CD4-positive, alpha-beta T cell (primary cell): ENCODE measurements at regions not wholly inside any gene's neighbourhood (a gene's known extent, or its start where the extent isn't known, plus 50 kb on each side); places are given as distances from the start of the nearest gene placed in this dataset.

Experiments
- ATAC-seq: fragments of 200-7000 bp; cut with Tn5 transposase; one replicate; pipeline ENCODE4 v1.10.0; 2022; ENCODE audit warnings: mild to moderate bottlenecking; ENCODE audit not compliant: poor library complexity
- CTCF ChIA-PET: fragments of 350-600 bp; sonication (Branson Sonifier 250); formaldehyde crosslinking; loops from one replicate; lab custom pipeline; 2021; ENCODE audit warnings: antibody characterized with exemption, inconsistent platforms; lab: Charles Lee
- POLR2A ChIA-PET: fragments of 350-600 bp; sonication (Branson Sonifier 250); formaldehyde crosslinking; loops from one replicate; lab custom pipeline; 2021; ENCODE audit warnings: antibody characterized with exemption, inconsistent platforms; lab: Charles Lee
- DNase-seq, 14 experiments: peaks; one replicate each; pipeline ENCODE4 v3.0.0-alpha.2; 2013 to 2020; ENCODE audit warnings: mixed read lengths in 2 of 14
- H3K27ac ChIP-seq, 2 donors: one replicate each; pipeline versions ENCODE4 v1.5.1 to v1.7.0; 2013; ENCODE audit warnings: low read length in 2 of 2, low read depth in 1 of 2, mild to moderate bottlenecking in 1 of 2
- H3K27me3 ChIP-seq, 2 experiments: 1 replicate in 1 of 2; 2 replicates in 1 of 2; pipeline versions ENCODE4 v1.6.1 to v1.7.0; 2013; ENCODE audit warnings: low read length in 2 of 2, control low read depth in 1 of 2, mild to moderate bottlenecking in 1 of 2, moderate library complexity in 1 of 2; ENCODE audit not compliant: insufficient read depth in 2 of 2, control insufficient read depth in 1 of 2
- H3K36me3 ChIP-seq: one replicate; pipeline ENCODE4 v1.6.1; 2013; ENCODE audit warnings: low read length, control low read depth; ENCODE audit not compliant: insufficient read depth
- H3K4me1 ChIP-seq: one replicate; pipeline ENCODE4 v1.6.1; 2013; ENCODE audit warnings: low read length, control low read depth; ENCODE audit not compliant: insufficient read depth
- H3K4me3 ChIP-seq: one replicate; pipeline ENCODE4 v1.5.1; 2013; ENCODE audit warnings: mild to moderate bottlenecking, low read length, moderate library complexity
- H3K9me3 ChIP-seq, 2 experiments: 1 replicate in 1 of 2; 2 replicates in 1 of 2; pipeline versions ENCODE4 v1.6.1 to v1.7.0; 2013; ENCODE audit warnings: low read length in 2 of 2, mild to moderate bottlenecking in 2 of 2, control low read depth in 1 of 2, moderate library complexity in 1 of 2; ENCODE audit not compliant: control insufficient read depth in 1 of 2, insufficient read depth in 1 of 2
- H3K27ac Mint-ChIP-seq: one replicate; pipeline ENCODE4 v1.8.0; 2020; ENCODE audit warnings: mixed read lengths
- H3K27me3 Mint-ChIP-seq: one replicate; pipeline ENCODE4 v1.8.0; 2021; ENCODE audit warnings: mixed read lengths
- H3K36me3 Mint-ChIP-seq: one replicate; pipeline ENCODE4 v1.8.0; 2021; ENCODE audit warnings: low read depth, mixed read lengths
- H3K4me1 Mint-ChIP-seq: one replicate; pipeline ENCODE4 v1.8.0; 2021; ENCODE audit warnings: low read depth, mixed read lengths
- H3K4me3 Mint-ChIP-seq: one replicate; pipeline ENCODE4 v1.8.0; 2020; ENCODE audit warnings: mild to moderate bottlenecking, mixed read lengths
- H3K9me3 Mint-ChIP-seq: one replicate; pipeline ENCODE4 v1.8.0; 2020; ENCODE audit warnings: mixed read lengths
- CTCF ChIP-seq: fragments of 200-600 bp; IDR thresholded peaks from one replicate; pipeline ENCODE4 v1.8.0; 2022; ENCODE audit warnings: antibody characterized with exemption, mild to moderate bottlenecking
- intact Hi-C, 2 experiments: fragments of 100-400 bp; cut with DNase I in 1 of 2; cut with micrococcal nuclease in 1 of 2; formaldehyde crosslinking; loops; one replicate each; pipeline versions ENCODE4 v1.15.1 to v1.9.0; 2023 to 2025; cut with DNase I, micrococcal nuclease

GRCh38 chr20:48162621-48163020 lies 377.3 kb upstream of the SULF2 start:
- no peaks in the 10 kb centered on the region for H3K9me3 Mint-ChIP-seq
- DNase-seq = no peak
- H3K4me3 Mint-ChIP-seq = no peak overlapping the region
- TF ChIP-seq CTCF = no peak
- peaks cover 6% of the 10 kb centered on the region for H3K27me3 Mint-ChIP-seq
- POLR2A ChIA-PET = no interaction called here
- no peaks in the 10 kb centered on the region for H3K4me1 Mint-ChIP-seq
- no peak for ATAC-seq
- CTCF ChIA-PET = no interaction called here
- intact Hi-C loops = no loop called here
- Histone ChIP-seq H3K27ac (no peak overlapping the region), H3K27me3 (no peaks in the 10 kb centered on the region), H3K4me3 (no peak overlapping the region), H3K4me1 (no peaks in the 10 kb centered on the region), H3K36me3 (no peaks in the 10 kb centered on the region), H3K9me3 (no peaks in the 10 kb centered on the region)
- no peaks in the 10 kb centered on the region for H3K36me3 Mint-ChIP-seq
- no peak overlapping the region for H3K27ac Mint-ChIP-seq

- no peaks in the 10 kb centered on the region for H3K36me3 ChIP-seq
- CTCF ChIA-PET = no interaction called here
- no peak for ATAC-seq
- H3K36me3 Mint-ChIP-seq = no peaks in the 10 kb centered on the region
- peaks cover 0 to 4% of the 10 kb centered on the region in 2 experiments for H3K27me3 ChIP-seq
- POLR2A ChIA-PET = no interaction called here
- intact Hi-C loops = no loop called here
- peaks cover 0 to 16% of the 10 kb centered on the region in 2 experiments for H3K9me3 ChIP-seq
- peaks cover 2% of the 10 kb centered on the region for H3K9me3 Mint-ChIP-seq
- H3K4me3 Mint-ChIP-seq = no peak overlapping the region
- H3K27ac ChIP-seq = no peak overlapping the region
- no peaks in the 10 kb centered on the region for H3K4me1 ChIP-seq
- H3K27me3 Mint-ChIP-seq = peaks cover 9% of the 10 kb centered on the region
- no peak for TF ChIP-seq CTCF
- H3K27ac Mint-ChIP-seq = no peak overlapping the region
- no peak overlapping the region for H3K4me3 ChIP-seq
- no peak for DNase-seq
- H3K4me1 Mint-ChIP-seq = no peaks in the 10 kb centered on the region
Measured at GRCh38 chr20:48159145-48160008, 374.1 kb upstream of the SULF2 start.

- Histone ChIP-seq H3K27me3 (peaks cover 0 to 4% of the 10 kb centered on the region in 2 experiments), H3K9me3 (peaks cover 0 to 18% of the 10 kb centered on the region in 2 experiments), H3K4me3 (no peak overlapping the region), H3K27ac (no peak overlapping the region), H3K4me1 (no peaks in the 10 kb centered on the region), H3K36me3 (no peaks in the 10 kb centered on the region)
- no peak for TF ChIP-seq CTCF
- Mint-ChIP-seq H3K27ac (no peak overlapping the region), H3K4me3 (no peak overlapping the region), H3K27me3 (peaks cover 9% of the 10 kb centered on the region), H3K4me1 (no peaks in the 10 kb centered on the region), H3K9me3 (peaks cover 2% of the 10 kb centered on the region), H3K36me3 (no peaks in the 10 kb centered on the region)
- DNase-seq (no peak), ATAC-seq (no peak)
- intact Hi-C loops = no loop called here
- ChIA-PET POLR2A (no interaction called here), CTCF (no interaction called here)
Measured at GRCh38 chr20:48158014-48158413, 372.7 kb upstream of the SULF2 start.
